ENCODE measurements at regions not wholly inside any gene's neighbourhood (a gene's known extent, or its start where the extent isn't known, plus 50 kb on each side); places are given as distances from the start of the nearest gene placed in this dataset.

DNA sequence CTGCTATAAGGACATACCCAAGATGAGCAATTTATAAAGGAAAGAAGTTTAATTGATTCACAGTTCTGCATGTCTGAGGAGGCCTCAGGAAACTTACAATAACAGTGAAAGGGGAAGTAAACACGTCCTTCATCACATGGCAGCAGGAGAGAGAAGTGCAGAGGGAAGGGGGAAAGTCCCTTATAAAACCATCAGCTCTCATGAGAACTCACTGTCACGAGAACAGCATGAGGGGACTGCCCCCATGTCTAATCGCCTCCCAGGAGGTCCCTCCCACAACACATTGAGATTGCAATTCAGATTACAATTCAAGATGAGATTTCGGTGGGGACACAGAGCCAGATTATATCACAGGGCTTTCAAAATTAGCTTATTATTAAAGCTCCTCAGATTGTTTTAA lies 209.5 kb upstream of the PPP3CA start:
- no peak for DNase-seq (ENCODE audit: low read depth)
- TF ChIP-seq, protein P1, sequence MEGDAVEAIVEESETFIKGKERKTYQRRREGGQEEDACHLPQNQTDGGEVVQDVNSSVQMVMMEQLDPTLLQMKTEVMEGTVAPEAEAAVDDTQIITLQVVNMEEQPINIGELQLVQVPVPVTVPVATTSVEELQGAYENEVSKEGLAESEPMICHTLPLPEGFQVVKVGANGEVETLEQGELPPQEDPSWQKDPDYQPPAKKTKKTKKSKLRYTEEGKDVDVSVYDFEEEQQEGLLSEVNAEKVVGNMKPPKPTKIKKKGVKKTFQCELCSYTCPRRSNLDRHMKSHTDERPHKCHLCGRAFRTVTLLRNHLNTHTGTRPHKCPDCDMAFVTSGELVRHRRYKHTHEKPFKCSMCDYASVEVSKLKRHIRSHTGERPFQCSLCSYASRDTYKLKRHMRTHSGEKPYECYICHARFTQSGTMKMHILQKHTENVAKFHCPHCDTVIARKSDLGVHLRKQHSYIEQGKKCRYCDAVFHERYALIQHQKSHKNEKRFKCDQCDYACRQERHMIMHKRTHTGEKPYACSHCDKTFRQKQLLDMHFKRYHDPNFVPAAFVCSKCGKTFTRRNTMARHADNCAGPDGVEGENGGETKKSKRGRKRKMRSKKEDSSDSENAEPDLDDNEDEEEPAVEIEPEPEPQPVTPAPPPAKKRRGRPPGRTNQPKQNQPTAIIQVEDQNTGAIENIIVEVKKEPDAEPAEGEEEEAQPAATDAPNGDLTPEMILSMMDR (IDR thresholded peaks at IDR 0.05; ENCODE audit: insufficient read depth, low read depth, low read length) = no peak

GRCh38 chr4:101555341-101555880 lies 208.1 kb upstream of the PPP3CA start:
- DNase-seq (ENCODE audit: low read depth) = no peak
- TF ChIP-seq, protein P1 (IDR thresholded peaks at IDR 0.05; ENCODE audit: insufficient read depth, low read depth, low read length) = no peak
- no peak overlapping the region for H3K4me3 ChIP-seq (ENCODE audit: low read depth, low read length)

More for the DNA sequence above, 209.5 kb upstream of the PPP3CA start:
- no peak overlapping the region for H3K4me3 ChIP-seq (ENCODE audit: low read depth, low read length)

DNA sequence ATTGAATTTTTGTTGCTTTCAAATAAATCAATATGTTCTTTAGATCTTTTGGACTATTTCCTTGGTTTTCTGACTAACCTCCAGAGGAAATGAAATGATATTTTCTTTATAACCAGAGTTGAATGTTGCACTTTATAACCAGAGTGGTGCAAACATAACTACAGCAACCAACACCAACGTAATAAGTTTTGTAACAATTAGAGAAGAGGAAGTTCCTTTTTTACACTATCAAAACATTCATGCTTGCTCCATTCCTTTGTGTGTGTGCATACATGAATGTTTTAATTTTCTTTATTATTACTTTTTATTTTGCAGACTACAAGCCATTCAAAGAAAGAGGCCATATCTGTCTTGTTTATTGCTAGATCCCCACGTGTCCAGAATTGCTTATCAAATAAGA lies 193.0 kb upstream of the PPP3CA start:
- TF ChIP-seq, protein P1 (IDR thresholded peaks at IDR 0.05; ENCODE audit: insufficient read depth, low read depth, low read length) = no peak
- no peak overlapping the region for H3K4me3 ChIP-seq (ENCODE audit: low read depth, low read length)
- no peak for DNase-seq (ENCODE audit: low read depth)

DNA sequence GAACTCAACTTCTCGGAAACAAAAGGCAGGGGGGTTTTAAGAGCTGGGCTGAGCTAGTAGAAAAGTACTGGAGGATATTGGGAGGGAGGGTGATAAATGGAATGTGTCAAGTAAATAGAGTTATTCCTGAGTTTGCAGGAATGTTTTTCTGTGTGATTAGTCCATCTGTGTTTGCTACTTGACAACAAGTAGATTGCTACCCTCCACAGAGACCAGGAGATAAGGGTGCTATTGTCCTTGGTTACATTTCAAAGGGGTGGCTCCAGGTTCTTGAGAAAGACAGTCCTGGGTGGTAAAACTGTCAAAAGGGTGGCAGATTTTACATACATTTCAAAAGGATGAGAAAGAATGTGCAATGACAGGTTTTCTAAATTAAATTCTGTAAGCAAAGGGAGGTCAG lies 181.2 kb upstream of the PPP3CA start:
- no peak for DNase-seq (ENCODE audit: low read depth)
- TF ChIP-seq, protein P1 (IDR thresholded peaks at IDR 0.05; ENCODE audit: insufficient read depth, low read depth, low read length) = no peak
- no peak overlapping the region for H3K4me3 ChIP-seq (ENCODE audit: low read depth, low read length)

GRCh38 chr4:101527188-101527587 lies 179.9 kb upstream of the PPP3CA start:
- TF ChIP-seq, protein P1 (IDR thresholded peaks at IDR 0.05; ENCODE audit: insufficient read depth, low read depth, low read length) = no peak
- no peak for DNase-seq (ENCODE audit: low read depth)
- H3K4me3 ChIP-seq (ENCODE audit: low read depth, low read length) = no peak overlapping the region

DNA sequence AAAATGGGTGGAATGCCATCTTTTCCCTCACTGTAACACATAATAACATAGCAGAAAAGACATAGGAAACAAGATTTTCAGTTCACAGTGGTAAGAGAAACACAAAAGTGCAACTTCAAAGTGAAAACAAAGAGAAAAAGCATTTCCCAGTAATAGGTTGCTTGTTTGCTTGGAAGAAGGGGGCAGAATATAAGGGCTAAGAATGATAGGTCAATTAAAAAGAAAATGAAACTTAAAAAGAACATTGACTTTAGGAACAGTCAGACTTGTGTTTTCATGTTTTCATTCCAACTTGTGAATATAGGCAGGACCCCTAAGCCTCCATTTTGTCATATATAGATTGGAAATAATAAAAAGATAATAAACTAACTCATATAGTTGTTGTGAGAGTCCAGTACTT lies 168.2 kb upstream of the PPP3CA start:
- TF ChIP-seq, protein P1 (IDR thresholded peaks at IDR 0.05; ENCODE audit: insufficient read depth, low read depth, low read length) = no peak

DNA sequence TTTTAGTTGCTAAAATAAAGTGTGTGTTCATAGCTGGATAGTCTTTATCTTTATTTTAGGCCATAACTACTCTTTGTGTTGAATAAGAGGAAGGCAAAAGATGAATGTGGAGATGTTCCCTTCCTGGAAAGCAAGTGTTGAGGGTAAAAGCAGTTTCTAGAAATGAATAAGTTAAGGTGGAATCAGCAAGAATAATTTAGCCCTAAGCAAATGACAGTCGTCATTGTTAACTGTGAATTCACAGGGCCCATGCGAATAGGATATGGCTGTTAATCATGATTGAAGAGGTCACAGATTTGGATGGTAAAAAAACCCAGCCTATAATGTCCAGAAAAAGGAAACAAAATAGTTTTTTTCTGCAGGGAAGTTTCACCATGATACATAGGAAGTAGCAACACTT lies 167.8 kb upstream of the PPP3CA start:
- no peak for DNase-seq (ENCODE audit: low read depth)

More for the DNA sequence above, 168.2 kb upstream of the PPP3CA start:
- H3K4me3 ChIP-seq (ENCODE audit: low read depth, low read length) = no peak overlapping the region
- DNase-seq (ENCODE audit: low read depth) = no peak

More for the DNA sequence above, 167.8 kb upstream of the PPP3CA start:
- TF ChIP-seq, protein P1 (IDR thresholded peaks at IDR 0.05; ENCODE audit: insufficient read depth, low read depth, low read length) = no peak
- no peak overlapping the region for H3K4me3 ChIP-seq (ENCODE audit: low read depth, low read length)
